ENCODE measurements at regions not wholly inside any gene's neighbourhood (a gene's known extent, or its start where the extent isn't known, plus 50 kb on each side); places are given as distances from the start of the nearest gene placed in this dataset.

DNA sequence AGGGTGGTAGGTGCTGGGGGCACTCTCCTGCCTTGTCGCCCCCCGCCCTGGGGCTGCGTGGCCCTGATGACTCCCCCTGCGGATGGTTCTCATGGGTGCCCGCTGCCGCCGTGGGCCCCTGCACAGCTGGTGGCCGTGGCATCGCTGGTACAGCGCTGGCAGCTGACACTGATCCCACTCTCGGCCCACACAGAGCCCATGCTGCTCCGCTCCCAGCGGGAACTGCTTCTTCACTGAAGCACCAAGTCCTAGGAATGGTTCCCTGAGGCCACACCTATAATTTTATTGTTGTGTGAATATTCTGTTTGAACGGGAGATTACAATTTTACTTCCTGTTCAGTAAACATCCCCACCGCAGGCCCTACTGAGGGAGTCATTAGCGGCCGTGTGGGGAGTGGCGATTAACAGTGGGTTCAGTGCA, 138.6 kb upstream of the NKX1-1 start:
- TF ChIP-seq, protein P1, sequence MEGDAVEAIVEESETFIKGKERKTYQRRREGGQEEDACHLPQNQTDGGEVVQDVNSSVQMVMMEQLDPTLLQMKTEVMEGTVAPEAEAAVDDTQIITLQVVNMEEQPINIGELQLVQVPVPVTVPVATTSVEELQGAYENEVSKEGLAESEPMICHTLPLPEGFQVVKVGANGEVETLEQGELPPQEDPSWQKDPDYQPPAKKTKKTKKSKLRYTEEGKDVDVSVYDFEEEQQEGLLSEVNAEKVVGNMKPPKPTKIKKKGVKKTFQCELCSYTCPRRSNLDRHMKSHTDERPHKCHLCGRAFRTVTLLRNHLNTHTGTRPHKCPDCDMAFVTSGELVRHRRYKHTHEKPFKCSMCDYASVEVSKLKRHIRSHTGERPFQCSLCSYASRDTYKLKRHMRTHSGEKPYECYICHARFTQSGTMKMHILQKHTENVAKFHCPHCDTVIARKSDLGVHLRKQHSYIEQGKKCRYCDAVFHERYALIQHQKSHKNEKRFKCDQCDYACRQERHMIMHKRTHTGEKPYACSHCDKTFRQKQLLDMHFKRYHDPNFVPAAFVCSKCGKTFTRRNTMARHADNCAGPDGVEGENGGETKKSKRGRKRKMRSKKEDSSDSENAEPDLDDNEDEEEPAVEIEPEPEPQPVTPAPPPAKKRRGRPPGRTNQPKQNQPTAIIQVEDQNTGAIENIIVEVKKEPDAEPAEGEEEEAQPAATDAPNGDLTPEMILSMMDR (IDR thresholded peaks at IDR 0.05), result no peak
- peak in 1 of 2 donors; percentile 17 for TF ChIP-seq POLR2A (IDR thresholded peaks at IDR 0.05)
